Right atrium auricular region (tissue), 2 donors: ENCODE measurements at regions not wholly inside any gene's neighbourhood (a gene's known extent, or its start where the extent isn't known, plus 50 kb on each side); places are given as distances from the start of the nearest gene placed in this dataset.

ENCODE experiments used
- DNase-seq: peaks from one replicate; pipeline ENCODE4 v3.0.0-alpha.2; 2019; ENCODE audit warnings: low spot score
- H3K27ac ChIP-seq, 2 donors: fragments of 200-600 bp; sonication (generic); 1 replicate in 1 of 2; 2 replicates in 1 of 2; pipeline ENCODE4 v1.5.1; 2016 to 2019
- H3K27me3 ChIP-seq, 2 donors: fragments of 200-600 bp; sonication (generic); one replicate each; pipeline versions ENCODE4 v1.5.1 to v1.6.0; 2017 to 2019
- H3K36me3 ChIP-seq: fragments of 200-600 bp; sonication (generic); one replicate; pipeline ENCODE4 v1.5.1; 2016
- H3K4me1 ChIP-seq, 2 donors: fragments of 200-600 bp; sonication (generic); one replicate each; pipeline versions ENCODE4 v1.5.1 to v1.6.0; 2017 to 2019
- H3K4me3 ChIP-seq, 2 donors: fragments of 200-600 bp; sonication (generic); 1 replicate in 1 of 2; 2 replicates in 1 of 2; pipeline ENCODE4 v1.5.1; 2017 to 2019; ENCODE audit warnings: mild to moderate bottlenecking in 1 of 2, moderate library complexity in 1 of 2
- H3K9me3 ChIP-seq, 2 donors: fragments of 200-600 bp; sonication (generic); one replicate each; pipeline ENCODE4 v1.5.1; 2019
- TF ChIP-seq, protein P1 (sequence below), 2 donors: fragments of 200-600 bp; sonication (generic); IDR thresholded peaks; one replicate each; pipeline ENCODE4 v1.5.1; 2019; ENCODE audit warnings: antibody characterized with exemption in 2 of 2

GRCh38 chr16:85412911-85413520 lies 200.1 kb upstream of the GSE1 start:
- no peaks in the 10 kb centered on the region for H3K27me3 ChIP-seq
- no peak for DNase-seq
- TF ChIP-seq, protein P1, sequence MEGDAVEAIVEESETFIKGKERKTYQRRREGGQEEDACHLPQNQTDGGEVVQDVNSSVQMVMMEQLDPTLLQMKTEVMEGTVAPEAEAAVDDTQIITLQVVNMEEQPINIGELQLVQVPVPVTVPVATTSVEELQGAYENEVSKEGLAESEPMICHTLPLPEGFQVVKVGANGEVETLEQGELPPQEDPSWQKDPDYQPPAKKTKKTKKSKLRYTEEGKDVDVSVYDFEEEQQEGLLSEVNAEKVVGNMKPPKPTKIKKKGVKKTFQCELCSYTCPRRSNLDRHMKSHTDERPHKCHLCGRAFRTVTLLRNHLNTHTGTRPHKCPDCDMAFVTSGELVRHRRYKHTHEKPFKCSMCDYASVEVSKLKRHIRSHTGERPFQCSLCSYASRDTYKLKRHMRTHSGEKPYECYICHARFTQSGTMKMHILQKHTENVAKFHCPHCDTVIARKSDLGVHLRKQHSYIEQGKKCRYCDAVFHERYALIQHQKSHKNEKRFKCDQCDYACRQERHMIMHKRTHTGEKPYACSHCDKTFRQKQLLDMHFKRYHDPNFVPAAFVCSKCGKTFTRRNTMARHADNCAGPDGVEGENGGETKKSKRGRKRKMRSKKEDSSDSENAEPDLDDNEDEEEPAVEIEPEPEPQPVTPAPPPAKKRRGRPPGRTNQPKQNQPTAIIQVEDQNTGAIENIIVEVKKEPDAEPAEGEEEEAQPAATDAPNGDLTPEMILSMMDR (IDR thresholded peaks at IDR 0.05) = no peak
- no peak overlapping the region for H3K4me3 ChIP-seq
- peaks cover 0 to 12% of the 10 kb centered on the region in 2 donors for H3K4me1 ChIP-seq
- H3K9me3 ChIP-seq = no peaks in the 10 kb centered on the region
- no peaks in the 10 kb centered on the region for H3K36me3 ChIP-seq
- H3K27ac ChIP-seq = no peak overlapping the region

DNA sequence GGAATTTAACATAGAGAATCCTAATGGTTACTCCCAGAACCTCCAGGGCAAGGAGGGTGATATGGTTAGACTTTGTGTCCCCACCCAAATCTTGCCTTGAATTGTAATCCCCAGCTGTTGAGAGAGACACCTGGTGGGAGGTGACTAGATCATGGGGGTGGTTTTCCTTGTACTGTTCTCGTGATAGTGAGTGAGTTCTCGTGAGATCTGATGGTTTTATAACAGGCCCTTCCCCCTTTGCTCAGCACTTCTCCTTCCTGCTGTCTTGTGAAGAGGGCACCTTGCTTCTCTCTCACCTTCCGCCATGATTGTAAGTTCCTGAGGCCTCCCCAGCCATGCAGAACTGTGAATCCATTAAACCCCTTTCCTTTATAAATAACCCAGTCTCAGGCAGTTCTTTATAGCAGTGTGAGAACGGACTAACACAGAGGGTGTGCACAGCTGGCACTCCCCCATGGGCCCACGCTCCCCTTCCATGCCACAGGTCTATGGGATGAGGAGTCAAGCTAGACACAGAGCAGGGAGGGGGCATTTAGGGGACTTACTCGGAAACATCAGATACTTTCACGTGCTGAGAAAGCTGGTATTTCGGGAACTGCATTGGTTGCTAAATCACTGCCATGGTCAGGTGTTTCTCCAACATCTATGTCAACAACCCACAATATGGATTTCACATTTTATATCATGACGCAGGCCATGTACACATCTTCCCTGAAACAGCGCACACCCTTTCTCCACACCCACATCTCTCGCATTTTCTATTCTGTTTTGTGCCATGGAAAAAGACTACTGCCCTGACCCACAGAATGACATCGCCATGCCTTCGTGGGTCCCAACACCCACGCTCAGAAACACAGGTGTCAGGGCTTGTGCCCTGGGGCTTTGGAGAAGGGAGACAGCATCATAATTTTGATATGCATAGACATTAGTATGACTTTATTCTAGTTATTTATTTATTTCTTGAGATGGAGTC lies 199.1 kb upstream of the GSE1 start:
- H3K4me1 ChIP-seq = peaks cover 0 to 12% of the 10 kb centered on the region in 2 donors
- H3K27me3 ChIP-seq = no peaks in the 10 kb centered on the region
- H3K9me3 ChIP-seq = no peaks in the 10 kb centered on the region
- no peak overlapping the region for H3K4me3 ChIP-seq
- DNase-seq = no peak
- H3K36me3 ChIP-seq = no peaks in the 10 kb centered on the region
- H3K27ac ChIP-seq = no peak overlapping the region
- TF ChIP-seq, protein P1 (IDR thresholded peaks at IDR 0.05) = no peak

DNA sequence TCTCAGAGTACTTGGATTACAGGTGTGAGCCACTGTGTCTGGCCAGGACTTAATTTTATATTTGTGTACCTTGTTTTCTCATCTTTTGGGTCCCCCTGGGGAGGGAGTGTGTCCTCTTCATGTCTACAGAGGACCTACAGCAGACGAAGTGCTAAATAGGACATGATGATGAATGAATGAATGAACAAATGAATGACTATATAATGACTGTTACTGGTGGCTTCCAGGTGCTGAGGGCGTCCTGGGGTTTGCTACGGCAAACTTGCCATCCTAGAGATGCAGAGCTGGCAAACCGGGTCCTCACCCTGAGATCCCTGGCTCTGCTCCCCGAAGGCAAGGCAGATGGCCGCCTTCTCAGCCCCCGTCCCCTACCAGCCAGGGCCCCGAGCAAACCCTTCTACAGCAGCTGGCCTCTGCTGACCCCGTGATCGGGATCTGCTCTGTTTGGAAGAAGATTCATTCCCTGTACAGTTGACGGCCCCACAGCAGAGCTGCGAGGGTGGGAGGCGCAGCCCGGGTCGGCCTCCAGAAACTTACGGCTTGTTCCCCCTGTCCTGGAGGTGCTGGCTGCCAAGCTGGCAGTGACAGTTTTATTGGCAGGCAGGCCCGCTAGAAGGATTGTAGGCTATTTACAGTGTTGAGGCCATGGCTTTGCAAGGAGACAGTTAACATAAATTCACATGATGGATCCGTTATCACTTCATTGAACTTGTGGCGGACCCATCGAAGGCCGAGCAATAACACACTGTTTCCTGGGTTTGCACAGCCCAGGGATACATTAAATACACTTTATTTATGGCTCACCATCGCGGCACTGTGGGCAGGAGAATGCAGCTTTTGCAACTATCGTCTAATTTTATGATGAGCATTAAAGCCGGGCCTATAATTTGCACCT lies 197.7 kb upstream of the GSE1 start:
- Histone ChIP-seq H3K9me3 (no peaks in the 10 kb centered on the region), H3K4me3 (no peak overlapping the region), H3K27me3 (no peaks in the 10 kb centered on the region), H3K36me3 (no peaks in the 10 kb centered on the region), H3K4me1 (peaks cover 0 to 13% of the 10 kb centered on the region in 2 donors), H3K27ac (peak overlapping the region; percentile 41 to 45)
- TF ChIP-seq, protein P1 (IDR thresholded peaks at IDR 0.05) = no peak
- no peak for DNase-seq

GRCh38 chr16:85416228-85417109 lies 196.7 kb upstream of the GSE1 start:
- DNase-seq = no peak
- H3K4me3 ChIP-seq = no peak overlapping the region

More at GRCh38 chr16:85416228-85417109, 196.7 kb upstream of the GSE1 start:
- Histone ChIP-seq H3K4me1 (peaks cover 0 to 21% of the 10 kb centered on the region in 2 donors), H3K36me3 (no peaks in the 10 kb centered on the region), H3K27ac (no peak overlapping the region), H3K9me3 (no peaks in the 10 kb centered on the region), H3K27me3 (no peaks in the 10 kb centered on the region)
- TF ChIP-seq, protein P1 (IDR thresholded peaks at IDR 0.05) = peak; percentile 37 to 66
